Transverse colon (tissue), 4 donors: ENCODE measurements at regions not wholly inside any gene's neighbourhood (a gene's known extent, or its start where the extent isn't known, plus 50 kb on each side); places are given as distances from the start of the nearest gene placed in this dataset.

Experiments
- DNase-seq: peaks from one replicate; pipeline ENCODE4 v3.0.0-alpha.2; 2019
- H3K27ac ChIP-seq, 4 donors: fragments of 200-600 bp; sonication (generic); 2 replicates each; pipeline ENCODE4 v1.5.1; 2016 to 2018; ENCODE audit warnings: inconsistent platforms in 4 of 4
- H3K27me3 ChIP-seq: fragments of 200-600 bp; sonication (generic); 2 replicates; pipeline ENCODE4 v1.5.1; 2017; ENCODE audit warnings: inconsistent platforms
- H3K36me3 ChIP-seq, 4 donors: fragments of 200-600 bp; sonication (generic); 2 replicates each; pipeline ENCODE4 v1.5.1; 2017 to 2019; ENCODE audit warnings: inconsistent platforms in 4 of 4
- H3K4me1 ChIP-seq, 4 donors: fragments of 200-600 bp; sonication (generic); 2 replicates each; pipeline ENCODE4 v1.5.1; 2017 to 2020; ENCODE audit warnings: inconsistent platforms in 4 of 4
- H3K4me3 ChIP-seq, 4 donors: fragments of 200-600 bp; sonication (generic); 1 replicate in 1 of 4; 2 replicates in 3 of 4; pipeline versions ENCODE4 v1.5.1 to v1.6.1; 2017 to 2019; ENCODE audit warnings: inconsistent platforms in 4 of 4
- H3K9me3 ChIP-seq, 2 donors: fragments of 200-600 bp; sonication (generic); 2 replicates each; pipeline ENCODE4 v1.5.1; 2017 to 2019; ENCODE audit warnings: inconsistent platforms in 2 of 2
- CTCF ChIP-seq, 5 experiments: fragments of 200-600 bp in 3 of 5; fragments of 450-650 bp in 2 of 5; sonication (generic) in 3 of 5; IDR thresholded peaks; 1 replicate in 2 of 5; 2 replicates in 3 of 5; pipeline ENCODE4 v1.5.1; 2016 to 2017; ENCODE audit warnings: antibody characterized with exemption in 5 of 5, inconsistent platforms in 3 of 5, mild to moderate bottlenecking in 2 of 5, moderate library complexity in 1 of 5
- EP300 ChIP-seq: sonication (generic); formaldehyde crosslinking; IDR thresholded peaks from one replicate; pipeline ENCODE4 v1.6.1; 2017; ENCODE audit warnings: antibody characterized with exemption, low read depth
- POLR2A ChIP-seq: fragments of 450-650 bp; IDR thresholded peaks from one replicate; pipeline ENCODE4 v1.6.1; 2016; ENCODE audit warnings: antibody characterized with exemption, mild to moderate bottlenecking, moderate library complexity
- POLR2AphosphoS5 ChIP-seq, 3 donors: sonication (generic); formaldehyde crosslinking; IDR thresholded peaks; one replicate each; pipeline ENCODE4 v1.6.1; 2016; ENCODE audit warnings: antibody characterized with exemption in 3 of 3
- WGBS, 2 donors: methylation state at CpG; one replicate each; pipeline ENCODE4 v1.1.5; 2018; ENCODE audit warnings: low coverage in 1 of 2; 5-methylcytosine and 5-hydroxymethylcytosine counted together
- in situ Hi-C, 4 donors: fragments of 200-750 bp; cut with MboI; loops; one replicate each; pipeline versions ENCODE4 v1.15.0 to v1.15.1; 2017; ENCODE audit warnings: low sequenced_read_pairs in 3 of 4, low pct_ligation_motif_present in 1 of 4, low pct_unique_long_range_greater_than_20kb in 1 of 4
- intact Hi-C: fragments of 100-400 bp; cut with DNase I; formaldehyde crosslinking; loops from one replicate; pipeline ENCODE4 v1.15.1; 2023; ENCODE audit warnings: low total_unique reads

GRCh38 chr15:96858694-96859093 is 528.2 kb downstream of the NR2F2 start:
- no peaks in the 10 kb centered on the region for H3K9me3 ChIP-seq
- intact Hi-C loops (no loop called here), in situ Hi-C loops (no loop called here)
- no peaks in the 10 kb centered on the region for H3K27me3 ChIP-seq
- WGBS, 2 donors = 79 to 82% methylated on average over 2 to 9 of the region's 9 CpGs
- TF ChIP-seq CTCF (IDR thresholded peaks at IDR 0.05) = no peak
- no peak for TF ChIP-seq POLR2A
- no peak overlapping the region for H3K27ac ChIP-seq
- no peak for DNase-seq
- H3K4me3 ChIP-seq = no peak overlapping the region
- H3K4me1 ChIP-seq = no peaks in the 10 kb centered on the region
- no peaks in the 10 kb centered on the region for H3K36me3 ChIP-seq

GRCh38 chr15:96860741-96861140 is 530.2 kb downstream of the NR2F2 start:
- no peaks in the 10 kb centered on the region for H3K9me3 ChIP-seq
- H3K4me1 ChIP-seq = no peaks in the 10 kb centered on the region
- H3K4me3 ChIP-seq = no peak overlapping the region
- no peak overlapping the region for H3K27ac ChIP-seq
- TF ChIP-seq POLR2AphosphoS5 (IDR thresholded peaks at IDR 0.05) = no peak
- TF ChIP-seq EP300 = no peak
- TF ChIP-seq CTCF (IDR thresholded peaks at IDR 0.05) = no peak
- in situ Hi-C loops (no loop called here), intact Hi-C loops (no loop called here)
- no peak for DNase-seq
- WGBS, 2 donors = 38 to 52% methylated on average over 4 of the region's 4 CpGs
- H3K27me3 ChIP-seq = no peaks in the 10 kb centered on the region
- no peaks in the 10 kb centered on the region for H3K36me3 ChIP-seq

GRCh38 chr15:96867992-96868391 is 537.5 kb downstream of the NR2F2 start:
- TF ChIP-seq POLR2A (no peak), EP300 (no peak), CTCF (IDR thresholded peaks at IDR 0.05) (no peak), POLR2AphosphoS5 (IDR thresholded peaks at IDR 0.05) (no peak)
- intact Hi-C loops = no loop called here
- WGBS, 2 donors = 0 to 82% methylated on average over 1 to 8 of the region's 8 CpGs
- no peak for DNase-seq
- H3K36me3 ChIP-seq = no peaks in the 10 kb centered on the region
- no peaks in the 10 kb centered on the region for H3K9me3 ChIP-seq
- no peaks in the 10 kb centered on the region for H3K4me1 ChIP-seq
- in situ Hi-C loops = no loop called here
- H3K27ac ChIP-seq = no peak overlapping the region
- no peak overlapping the region for H3K4me3 ChIP-seq
- no peaks in the 10 kb centered on the region for H3K27me3 ChIP-seq

GRCh38 chr15:96869122-96869521 is 538.6 kb downstream of the NR2F2 start:
- DNase-seq = no peak
- Histone ChIP-seq H3K4me1 (no peaks in the 10 kb centered on the region), H3K4me3 (no peak overlapping the region), H3K9me3 (no peaks in the 10 kb centered on the region), H3K27me3 (no peaks in the 10 kb centered on the region), H3K36me3 (no peaks in the 10 kb centered on the region), H3K27ac (no peak overlapping the region)
- in situ Hi-C loops (no loop called here), intact Hi-C loops (no loop called here)
- TF ChIP-seq CTCF (IDR thresholded peaks at IDR 0.05) (no peak), POLR2A (no peak), EP300 (no peak), POLR2AphosphoS5 (IDR thresholded peaks at IDR 0.05) (no peak)
- 96 to 100% methylated on average over 1 of the region's 1 CpG for WGBS, 2 donors
